HTR-8/SVneo (cell line): ENCODE measurements at regions not wholly inside any gene's neighbourhood (a gene's known extent, or its start where the extent isn't known, plus 50 kb on each side); places are given as distances from the start of the nearest gene placed in this dataset.
"Not testable (repeated sequence)": the region's sequence is repeated elsewhere in the genome, so short reads cannot be mapped to it uniquely, and the experiment has no call there.

ENCODE experiments used
- DNase-seq: peaks from one replicate; pipeline ENCODE4 v3.0.0; 2011; ENCODE audit warnings: low spot score, mixed read lengths; ENCODE audit not compliant: insufficient read length
- FAIRE-seq: peaks from 2 replicates; lab custom pipeline; 2011; peaks lifted over from hg19 to GRCh38; lab: Jason Lieb, UNC

DNA sequence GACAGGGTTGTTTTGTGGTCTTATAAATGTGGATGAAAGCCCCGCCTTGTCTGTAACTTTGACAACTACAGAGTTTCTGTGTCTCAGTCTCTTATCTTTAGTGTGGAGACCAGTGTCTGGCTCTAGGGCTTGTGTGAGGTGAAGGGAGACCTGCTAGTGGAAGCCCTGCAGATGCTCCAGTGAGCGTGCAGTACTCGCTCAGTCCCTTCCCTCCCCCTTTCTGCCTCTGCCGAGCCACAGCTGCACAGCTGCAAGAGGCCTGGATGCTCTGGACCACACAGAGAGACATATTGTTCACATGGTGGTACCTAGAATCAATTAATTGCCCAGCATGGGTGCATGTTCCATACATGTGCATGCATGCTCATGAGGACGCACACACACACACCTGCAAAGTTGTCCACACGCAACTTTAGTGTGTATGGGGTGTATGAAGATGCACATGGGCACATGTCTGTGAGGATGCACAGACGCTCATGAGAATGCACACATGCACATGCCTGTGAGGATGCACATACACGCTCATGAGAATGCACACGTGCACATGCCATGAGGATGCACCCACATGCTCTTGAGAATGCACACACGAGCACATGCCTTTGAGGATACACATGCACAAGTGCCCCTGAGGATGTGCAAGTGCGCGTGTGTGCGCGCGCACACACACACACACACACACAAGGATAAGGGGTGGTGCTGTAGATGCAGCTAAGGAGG is 282.1 kb upstream of the HS6ST1 start:
- FAIRE-seq (no peak), DNase-seq (no peak)

DNA sequence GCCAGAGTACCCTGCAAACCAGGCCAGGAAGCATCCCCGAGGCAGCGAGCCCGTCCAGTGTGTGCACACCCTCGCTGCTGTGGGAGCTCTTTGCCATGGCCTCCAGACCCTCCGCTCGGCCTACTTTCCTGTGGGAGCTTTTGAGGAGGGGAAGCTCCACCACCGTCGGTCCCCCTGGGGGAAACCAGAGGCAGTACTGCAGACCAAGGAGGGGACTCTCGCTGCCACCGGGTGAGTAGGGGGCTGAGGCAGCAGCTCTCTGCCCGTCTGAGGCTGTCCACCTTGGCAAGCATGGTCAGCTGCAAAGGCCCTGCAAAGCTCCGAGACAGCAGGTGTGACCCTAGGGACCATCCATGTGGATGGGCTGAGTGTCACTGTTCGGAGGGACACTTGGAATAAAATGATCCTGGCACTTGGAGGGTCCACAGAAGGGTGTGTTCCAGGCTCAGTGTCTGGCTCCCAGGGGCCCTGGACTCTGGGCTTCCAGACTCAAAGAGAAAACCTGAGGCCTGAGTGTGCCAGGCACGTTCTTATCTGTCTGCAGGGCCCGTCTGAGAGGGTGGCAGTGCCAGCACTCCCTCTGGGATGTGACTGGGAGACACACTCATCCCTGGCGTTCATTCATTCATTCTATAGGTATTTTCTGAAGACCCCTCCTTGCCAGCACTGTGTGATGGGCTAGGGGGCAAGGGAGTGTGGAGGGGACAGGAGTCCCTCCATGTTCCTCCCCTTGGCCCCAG is 282.8 kb upstream of the HS6ST1 start:
- no peak for DNase-seq
- no peak for FAIRE-seq

DNA sequence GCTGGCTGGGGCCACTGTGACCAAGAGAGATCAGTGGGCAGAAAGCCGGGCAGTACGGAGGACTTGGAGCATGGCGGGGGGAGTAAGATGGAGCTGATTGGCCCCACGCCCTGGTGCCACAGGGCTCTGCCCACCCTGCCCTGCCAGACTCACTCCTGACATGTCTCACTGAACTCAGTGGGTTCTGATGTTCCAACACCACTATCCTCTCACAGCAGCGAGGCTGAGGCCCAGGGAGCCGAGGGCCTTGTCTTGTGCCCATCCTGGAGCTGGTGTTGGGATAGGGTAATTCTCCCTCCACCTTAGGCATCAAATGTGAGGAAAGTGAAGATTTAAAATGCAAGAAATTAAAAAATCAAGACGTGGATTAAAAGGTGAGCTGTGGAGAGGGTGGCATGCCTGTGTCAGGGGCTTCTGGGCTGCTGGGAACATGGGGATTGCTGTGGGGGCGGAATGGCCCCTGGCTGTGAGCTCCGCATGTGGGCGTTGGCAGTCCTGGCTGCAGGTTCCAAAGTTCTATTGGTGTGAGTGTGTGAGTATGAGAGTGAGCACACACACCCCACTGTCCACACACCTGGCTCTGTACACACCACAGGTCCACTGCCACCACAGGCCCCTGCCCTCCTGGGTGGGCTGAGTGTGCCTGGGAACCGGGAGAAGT is 283.5 kb upstream of the HS6ST1 start:
- DNase-seq, result no peak
- FAIRE-seq, result no peak

DNA sequence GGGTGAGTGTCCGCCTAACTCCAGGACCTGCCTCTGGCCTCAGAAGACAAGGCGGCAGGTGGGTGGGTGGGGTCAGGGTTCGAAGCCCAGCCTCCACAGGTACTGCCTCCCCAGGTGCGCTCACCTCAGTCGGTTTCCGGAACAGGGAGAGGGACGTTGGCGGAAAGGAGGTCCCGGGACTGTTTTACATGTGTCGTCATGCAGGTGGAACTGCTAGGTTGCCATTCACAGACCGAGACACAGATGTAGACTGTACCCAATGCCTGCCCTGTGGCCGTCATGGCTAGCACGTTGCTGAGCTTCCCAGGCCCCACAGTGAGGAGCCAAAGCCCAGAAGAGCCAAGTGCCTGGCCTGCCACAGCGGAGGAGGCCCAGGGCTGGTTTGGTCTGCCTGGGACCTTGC is 284.0 kb upstream of the HS6ST1 start:
- FAIRE-seq (no peak), DNase-seq (no peak)

DNA sequence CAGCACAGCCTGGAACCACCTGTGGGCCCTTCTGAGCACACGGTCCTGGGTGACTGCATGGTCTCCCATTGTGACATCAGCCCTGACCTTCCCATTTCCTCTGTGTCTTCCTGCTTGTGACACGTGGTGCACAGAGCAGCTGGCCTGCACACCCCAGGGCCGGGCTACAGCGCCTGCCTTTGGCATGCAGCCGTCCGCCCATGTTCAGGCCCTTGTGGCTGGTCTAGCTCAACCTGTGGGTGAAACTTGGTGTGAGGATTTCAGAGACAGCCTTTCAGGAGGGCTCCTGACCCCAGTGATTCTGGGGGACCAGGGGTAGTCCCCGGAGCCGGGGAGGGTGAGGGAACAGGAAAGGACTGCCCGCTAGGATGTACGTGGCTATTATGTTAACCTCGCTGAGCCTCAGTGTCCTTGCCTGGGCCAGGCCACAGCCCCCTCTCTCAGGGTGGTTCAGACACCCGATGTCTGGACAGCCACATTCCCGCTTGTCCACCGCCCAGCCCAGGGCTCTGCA is 284.8 kb upstream of the HS6ST1 start:
- no peak for FAIRE-seq
- no peak for DNase-seq

GRCh38 chr2:128604045-128604444 is 285.4 kb upstream of the HS6ST1 start:
- no peak for DNase-seq
- no peak for FAIRE-seq

DNA sequence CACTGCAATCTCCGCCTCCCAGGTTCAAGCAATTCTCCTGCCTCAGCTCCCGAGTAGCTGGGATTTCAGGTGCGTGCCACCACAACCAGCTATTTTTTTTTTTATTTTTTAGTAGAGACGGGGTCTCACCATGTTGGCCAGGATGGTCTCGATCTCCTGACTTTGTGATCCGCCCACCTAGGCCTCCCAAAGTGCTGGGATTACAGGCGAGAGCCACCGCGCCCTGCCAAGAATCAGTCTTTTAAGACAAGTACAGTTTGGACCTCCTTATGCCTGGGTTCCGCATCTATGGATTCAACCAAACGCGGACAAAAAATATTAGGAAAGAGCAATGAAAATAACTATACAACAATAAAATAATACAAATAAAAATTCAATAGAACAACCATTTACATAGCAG is 285.9 kb upstream of the HS6ST1 start:
- not testable (repeated sequence) for FAIRE-seq, DNase-seq

DNA sequence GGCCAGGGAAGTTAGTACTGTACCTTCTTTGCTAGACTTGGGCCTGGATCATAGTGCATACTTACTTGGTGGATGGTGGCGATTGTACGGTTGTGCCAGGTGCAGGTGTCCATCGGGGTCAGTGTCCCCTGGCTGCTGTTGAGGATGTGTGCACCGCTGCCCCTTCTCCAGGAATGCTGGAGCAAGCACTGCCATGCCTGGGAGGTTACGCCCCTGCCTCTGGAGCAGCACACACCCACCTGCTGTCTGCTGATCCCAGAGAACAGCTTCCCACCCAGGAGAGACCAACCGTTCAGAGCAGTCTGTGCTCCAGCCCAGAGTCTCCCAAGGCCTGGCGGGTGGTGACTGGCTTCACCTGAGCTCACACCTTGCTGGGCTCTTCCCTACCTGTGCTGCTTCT is 286.8 kb upstream of the HS6ST1 start:
- FAIRE-seq (no peak), DNase-seq (no peak)

DNA sequence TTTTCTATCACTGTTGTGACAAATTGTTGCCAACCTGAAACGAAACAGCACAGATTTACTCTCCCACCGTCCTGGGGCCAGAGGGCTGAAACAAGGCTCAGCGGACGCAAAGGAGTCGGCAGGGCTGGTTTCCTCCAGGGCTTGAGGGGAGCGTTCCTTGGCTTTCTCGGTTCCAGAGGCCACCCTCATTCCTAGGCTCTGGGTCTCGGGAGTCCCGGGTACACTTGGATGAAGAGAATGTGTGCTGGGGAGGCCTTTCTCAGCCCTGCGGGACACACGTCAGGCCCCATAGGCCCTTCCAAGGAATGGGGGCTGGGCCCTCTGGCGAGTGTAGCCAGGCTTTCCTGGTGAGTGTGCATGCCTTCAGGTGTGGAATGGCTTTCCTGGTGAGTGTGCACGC is 287.3 kb upstream of the HS6ST1 start:
- no peak for FAIRE-seq

GRCh38 chr2:128606837-128607236 is 288.2 kb upstream of the HS6ST1 start:
- DNase-seq (no peak), FAIRE-seq (no peak)

More for the DNA sequence above, 287.3 kb upstream of the HS6ST1 start:
- no peak for DNase-seq

GRCh38 chr2:128607440-128607839 is 288.8 kb upstream of the HS6ST1 start:
- FAIRE-seq (no peak), DNase-seq (no peak)

DNA sequence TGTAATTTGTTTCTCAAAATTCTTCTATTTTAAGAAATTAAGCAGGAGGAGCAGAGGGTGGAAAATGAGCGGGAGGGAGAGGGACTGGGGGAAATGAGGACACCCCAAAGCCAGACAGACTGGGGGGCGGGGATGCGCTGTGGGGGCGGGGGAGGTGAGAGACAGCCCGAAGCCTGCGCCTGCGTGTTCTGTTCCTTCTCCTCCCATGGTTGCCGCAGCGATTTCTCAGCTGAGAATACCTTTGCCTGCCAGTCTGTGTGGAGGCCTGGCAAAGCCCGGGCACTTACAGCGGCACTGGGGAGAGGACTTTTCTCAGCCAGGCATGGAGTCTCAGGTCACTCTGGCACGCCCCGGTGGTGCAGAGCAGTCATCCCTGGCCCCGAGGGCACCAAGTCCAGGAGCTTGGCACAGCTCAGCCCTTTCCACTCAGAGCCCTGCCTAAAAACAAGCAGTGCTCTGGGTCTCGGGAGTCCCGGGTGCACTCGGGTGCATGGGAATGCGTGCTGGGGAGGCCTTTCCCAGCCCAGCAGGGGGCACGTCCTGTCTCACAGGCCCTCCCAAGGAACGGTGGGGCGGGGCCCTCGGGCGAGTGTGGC is 289.3 kb upstream of the HS6ST1 start:
- DNase-seq (no peak), FAIRE-seq (no peak)

DNA sequence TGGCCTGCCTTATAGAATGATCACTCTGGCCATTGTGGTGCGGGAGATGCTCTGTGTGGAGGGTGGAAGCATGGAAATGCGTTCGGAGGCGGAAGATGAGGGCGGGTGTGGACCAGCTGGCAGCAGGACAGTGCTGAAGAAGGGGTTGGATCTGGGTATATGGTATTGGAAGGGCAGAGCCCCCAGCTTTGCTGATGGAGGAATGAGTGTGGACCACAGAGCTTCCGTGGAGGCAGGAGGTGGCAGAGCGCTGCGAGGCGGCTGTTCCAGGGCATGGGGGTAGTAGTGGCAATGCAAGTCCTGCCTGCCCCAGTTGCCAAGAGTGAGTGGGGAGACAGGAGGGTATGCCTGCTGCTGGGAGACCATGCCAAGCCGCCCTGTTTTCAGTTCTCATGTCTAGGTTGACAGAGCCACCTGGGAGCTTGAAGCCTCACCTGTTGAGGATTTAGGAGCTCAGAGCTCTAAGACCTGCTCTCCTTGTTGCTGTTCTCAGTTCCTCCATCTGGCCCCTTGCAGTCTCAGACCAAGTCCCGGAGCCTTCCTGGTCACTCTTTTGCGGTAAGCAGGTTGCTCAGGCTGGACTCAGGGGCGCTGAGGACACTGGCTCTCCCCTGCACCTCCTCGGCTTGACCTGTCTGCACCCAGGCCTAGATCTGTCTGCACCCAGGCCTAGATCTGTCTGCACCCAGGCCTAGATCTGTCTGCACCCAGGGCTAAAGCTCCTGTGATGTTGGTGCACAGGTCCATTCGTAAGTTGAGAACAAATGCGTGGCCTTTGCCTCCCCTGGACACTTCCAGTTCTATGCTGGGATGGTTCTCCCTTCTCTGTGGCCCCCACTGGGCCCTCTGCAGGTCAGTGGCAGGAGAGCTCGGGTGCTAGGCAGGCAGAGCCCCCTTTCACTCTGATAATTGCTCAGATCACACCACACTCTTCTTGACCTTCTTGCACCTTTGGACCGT is 290.5 kb upstream of the HS6ST1 start:
- DNase-seq (no peak), FAIRE-seq (no peak)

- DNase-seq (no peak), FAIRE-seq (no peak)
Observed at GRCh38 chr2:128610496-128610895, 291.8 kb upstream of the HS6ST1 start.

DNA sequence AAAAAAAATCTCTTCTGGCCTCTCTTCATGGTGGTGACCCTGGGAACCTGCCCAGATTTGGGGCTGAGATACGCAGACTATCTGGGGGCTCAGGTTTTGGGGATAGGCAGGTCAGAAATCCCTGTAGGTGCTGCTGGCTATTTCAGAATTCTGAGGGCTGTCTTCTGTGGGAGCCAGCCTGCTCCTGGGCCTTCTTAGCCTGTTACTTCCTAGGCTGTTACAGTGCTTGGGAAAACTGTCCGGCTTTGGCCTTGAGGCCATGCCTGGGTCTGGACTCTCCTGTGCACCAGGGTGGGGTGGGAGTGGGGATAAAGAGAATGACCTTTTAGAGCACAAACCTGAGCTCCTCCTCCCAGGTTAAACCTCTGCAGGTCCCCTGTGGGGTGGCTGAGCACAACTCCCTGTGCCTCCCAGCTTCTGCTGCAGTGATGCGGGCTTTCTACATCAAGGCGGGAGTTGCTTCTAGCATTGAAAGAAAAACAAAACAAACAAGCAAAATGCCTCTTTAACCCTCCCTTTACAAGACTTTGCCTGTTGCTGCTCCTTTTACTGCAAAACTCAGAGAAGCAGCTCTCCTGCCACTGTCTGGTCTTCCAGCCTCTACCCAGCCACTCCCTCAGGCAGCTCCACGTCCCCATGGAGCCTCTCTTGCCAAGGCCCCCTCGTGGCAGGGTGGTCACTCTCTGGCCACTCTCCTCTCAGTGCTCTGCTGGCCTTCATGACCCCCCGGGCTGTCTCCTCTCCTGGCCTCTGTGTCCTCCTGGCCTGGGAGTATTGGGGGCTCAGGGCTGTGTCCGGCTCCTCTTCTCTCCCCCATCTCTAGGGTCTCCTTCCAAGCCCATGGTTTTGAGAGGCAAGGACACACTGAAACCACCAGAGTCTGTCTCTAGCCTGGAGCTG is 293.0 kb upstream of the HS6ST1 start:
- no peak for FAIRE-seq
- no peak for DNase-seq

GRCh38 chr2:128612628-128613027 is 294.0 kb upstream of the HS6ST1 start:
- no peak for DNase-seq
- FAIRE-seq, result no peak

GRCh38 chr2:128613351-128613750 is 294.7 kb upstream of the HS6ST1 start:
- FAIRE-seq (no peak), DNase-seq (no peak)

GRCh38 chr2:128613876-128614275 is 295.2 kb upstream of the HS6ST1 start:
- DNase-seq (no peak), FAIRE-seq (no peak)

GRCh38 chr2:128614907-128615306 is 296.2 kb upstream of the HS6ST1 start:
- DNase-seq, FAIRE-seq: not testable (repeated sequence)
